ENCODE measurements at regions not wholly inside any gene's neighbourhood (a gene's known extent, or its start where the extent isn't known, plus 50 kb on each side); places are given as distances from the start of the nearest gene placed in this dataset.

- Mint-ChIP-seq H3K9me3 (no peaks in the 10 kb centered on the region), H3K4me3 (no peak overlapping the region), H3K27ac (no peak overlapping the region), H3K36me3 (ENCODE audit: low read depth) (no peaks in the 10 kb centered on the region), H3K4me1 (peaks cover 16% of the 10 kb centered on the region; the same call in 2 of the 3 replicates), H3K27me3 (ENCODE audit: insufficient read depth, low read depth, poor library complexity) (peaks cover 9% of the 10 kb centered on the region)
- no peak for ATAC-seq
- DNase-seq (ENCODE audit: low spot score): no peak
- TF ChIP-seq ZNF114 (CRISPR knock-in tag; IDR thresholded peaks at IDR 0.05) (no peak), REST (IDR thresholded peaks at IDR 0.05; ENCODE audit: unreplicated experiment) (no peak), NANOG (IDR thresholded peaks at IDR 0.05; ENCODE audit: borderline replicate concordance) (no peak), JUNB (IDR thresholded peaks at IDR 0.05; ENCODE audit: unreplicated experiment) (no peak), EZH2 (IDR thresholded peaks at IDR 0.05; ENCODE audit: low read depth, unreplicated experiment) (no peak), STAT1 (IDR thresholded peaks at IDR 0.05; ENCODE audit: unreplicated experiment) (no peak), POLR2AphosphoS5 (IDR thresholded peaks at IDR 0.05; ENCODE audit: low read depth) (no peak), ZNF462 (CRISPR knock-in tag; IDR thresholded peaks at IDR 0.05) (no peak), ZNF331 (CRISPR knock-in tag; IDR thresholded peaks at IDR 0.05; ENCODE audit: low read depth) (no peak), EZH2phosphoT487 (IDR thresholded peaks at IDR 0.05; ENCODE audit: unreplicated experiment) (no peak), ETS1 (IDR thresholded peaks at IDR 0.05) (no peak)
- peaks cover 14% of the 10 kb centered on the region; the same call in 1 of the 2 replicates for H3K4me1 ChIP-seq (ENCODE audit: insufficient read depth)
- peak overlapping the region; percentile 14; the same call in 1 of the 2 replicates for H2AFZ ChIP-seq
- no peak overlapping the region for H3K27ac ChIP-seq (ENCODE audit: low read depth)
- H3K4me3 ChIP-seq: no peak overlapping the region
- H3K9me2 ChIP-seq (ENCODE audit: insufficient read depth): 0 out of 2 replicates have a peak, but pooled peaks cover 6% of the 10 kb centered on the region
- H3K27me3 ChIP-seq (ENCODE audit: insufficient read depth): no peaks in the 10 kb centered on the region
- H4K20me1 ChIP-seq (replicated peaks; ENCODE audit: insufficient read depth): no peaks in the 10 kb centered on the region
- H3K4me2 ChIP-seq: no peak overlapping the region
- H3F3A ChIP-seq (replicated peaks; ENCODE audit: low read depth): no peaks in the 10 kb centered on the region
- no peaks in the 10 kb centered on the region for H3K79me2 ChIP-seq (replicated peaks; ENCODE audit: insufficient read depth)
- no peaks in the 10 kb centered on the region for H3K36me3 ChIP-seq (ENCODE audit: insufficient read depth)
These were observed 70.8 kb upstream of the CLDN14 start for GRCh38 chr21:36550761-36551160.
